ENCODE measurements at regions not wholly inside any gene's neighbourhood (a gene's known extent, or its start where the extent isn't known, plus 50 kb on each side); places are given as distances from the start of the nearest gene placed in this dataset.

DNA sequence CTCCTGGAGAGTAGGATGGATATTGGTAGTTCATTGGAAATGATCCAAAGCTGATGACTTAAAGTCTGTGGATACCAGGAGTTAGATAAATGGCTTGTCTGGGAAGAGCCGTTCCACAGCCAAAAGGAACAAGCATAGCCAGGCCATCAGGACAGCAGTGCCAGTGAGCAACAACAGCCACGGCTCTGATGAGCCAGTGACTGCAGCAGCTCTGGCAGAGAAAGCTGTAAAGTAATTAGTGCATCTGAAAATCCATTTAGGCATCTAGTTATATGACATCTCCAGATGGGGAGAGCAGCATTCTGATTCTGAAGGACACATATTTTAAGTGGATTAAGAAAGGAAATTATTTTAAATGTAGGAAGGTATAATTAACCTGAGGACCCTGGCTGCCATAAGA lies 256.2 kb upstream of the PLXNA2 start:
- TF ChIP-seq, protein P1, sequence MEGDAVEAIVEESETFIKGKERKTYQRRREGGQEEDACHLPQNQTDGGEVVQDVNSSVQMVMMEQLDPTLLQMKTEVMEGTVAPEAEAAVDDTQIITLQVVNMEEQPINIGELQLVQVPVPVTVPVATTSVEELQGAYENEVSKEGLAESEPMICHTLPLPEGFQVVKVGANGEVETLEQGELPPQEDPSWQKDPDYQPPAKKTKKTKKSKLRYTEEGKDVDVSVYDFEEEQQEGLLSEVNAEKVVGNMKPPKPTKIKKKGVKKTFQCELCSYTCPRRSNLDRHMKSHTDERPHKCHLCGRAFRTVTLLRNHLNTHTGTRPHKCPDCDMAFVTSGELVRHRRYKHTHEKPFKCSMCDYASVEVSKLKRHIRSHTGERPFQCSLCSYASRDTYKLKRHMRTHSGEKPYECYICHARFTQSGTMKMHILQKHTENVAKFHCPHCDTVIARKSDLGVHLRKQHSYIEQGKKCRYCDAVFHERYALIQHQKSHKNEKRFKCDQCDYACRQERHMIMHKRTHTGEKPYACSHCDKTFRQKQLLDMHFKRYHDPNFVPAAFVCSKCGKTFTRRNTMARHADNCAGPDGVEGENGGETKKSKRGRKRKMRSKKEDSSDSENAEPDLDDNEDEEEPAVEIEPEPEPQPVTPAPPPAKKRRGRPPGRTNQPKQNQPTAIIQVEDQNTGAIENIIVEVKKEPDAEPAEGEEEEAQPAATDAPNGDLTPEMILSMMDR (IDR thresholded peaks at IDR 0.05), result no peak
- no peak for TF ChIP-seq POLR2AphosphoS5 (IDR thresholded peaks at IDR 0.05; ENCODE audit: low read depth, low read length)
